Activated T-cell treated with anti-CD3 and anti-CD28 coated beads, Interleukin-2, amount 50 U/mL, for 72 hours (primary cell): ENCODE measurements at regions not wholly inside any gene's neighbourhood (a gene's known extent, or its start where the extent isn't known, plus 50 kb on each side); places are given as distances from the start of the nearest gene placed in this dataset.
"Not testable (repeated sequence)": the region's sequence is repeated elsewhere in the genome, so short reads cannot be mapped to it uniquely, and the experiment has no call there.

Experiments
- ATAC-seq, 2 donors: fragments of 150-1000 bp; cut with Tn5 transposase; replicated peaks in 1 of 2; 2 replicates each; pipeline ENCODE4 v1.10.0; 2021; ENCODE audit warnings: moderate library complexity in 2 of 2, mild to moderate bottlenecking in 1 of 2
- DNase-seq, 2 donors: peaks; one replicate each; pipeline ENCODE4 v3.0.0; 2021 to 2022; ENCODE audit warnings: mixed read lengths in 1 of 2
- H3K27ac Mint-ChIP-seq: one replicate; pipeline ENCODE4 v1.8.0; 2022; ENCODE audit warnings: mild to moderate bottlenecking, moderate library complexity, mixed read lengths
- H3K27me3 Mint-ChIP-seq: one replicate; pipeline ENCODE4 v1.8.0; 2022; ENCODE audit warnings: low read depth, mixed read lengths
- H3K36me3 Mint-ChIP-seq, 2 donors: one replicate each; pipeline ENCODE4 v1.8.0; 2022; ENCODE audit warnings: mixed read lengths in 2 of 2, mild to moderate bottlenecking in 1 of 2; ENCODE audit not compliant: insufficient read depth in 2 of 2
- H3K4me1 Mint-ChIP-seq: one replicate; pipeline ENCODE4 v1.8.0; 2022; ENCODE audit warnings: low read depth, mixed read lengths
- H3K4me3 Mint-ChIP-seq, 2 donors: one replicate each; pipeline ENCODE4 v1.8.0; 2022; ENCODE audit warnings: mild to moderate bottlenecking in 2 of 2, mixed read lengths in 2 of 2, moderate library complexity in 2 of 2
- H3K9me3 Mint-ChIP-seq, 2 donors: one replicate each; pipeline ENCODE4 v1.8.0; 2022; ENCODE audit warnings: mixed read lengths in 2 of 2

DNA sequence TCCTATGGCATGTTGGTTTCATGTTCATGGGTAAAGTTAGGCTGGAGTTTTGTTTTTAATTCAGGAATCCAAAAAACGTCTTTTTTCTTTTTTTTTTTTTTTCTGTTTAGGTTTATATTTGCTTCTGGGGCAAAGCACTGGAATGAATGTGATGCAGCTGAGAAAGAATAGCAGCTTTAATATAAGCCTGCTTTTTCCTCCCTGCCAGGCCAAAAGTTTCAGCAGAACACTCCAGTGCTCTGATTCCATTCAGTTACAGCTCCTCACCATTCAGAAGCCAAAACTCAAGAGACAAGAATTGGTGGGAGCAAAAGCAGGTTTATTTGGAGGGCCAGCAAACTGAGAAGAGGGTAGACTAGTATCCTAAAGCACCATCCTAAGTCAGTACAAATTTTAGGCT lies 102.7 kb upstream of the PELI1 start:
- Mint-ChIP-seq H3K9me3 (peaks cover 0 to 2% of the 10 kb centered on the region in 2 donors), H3K27ac (no peak overlapping the region), H3K36me3 (no peaks in the 10 kb centered on the region), H3K4me1 (no peaks in the 10 kb centered on the region), H3K27me3 (peaks cover 6% of the 10 kb centered on the region), H3K4me3 (no peak overlapping the region)
- no peak for ATAC-seq
- no peak for DNase-seq

DNA sequence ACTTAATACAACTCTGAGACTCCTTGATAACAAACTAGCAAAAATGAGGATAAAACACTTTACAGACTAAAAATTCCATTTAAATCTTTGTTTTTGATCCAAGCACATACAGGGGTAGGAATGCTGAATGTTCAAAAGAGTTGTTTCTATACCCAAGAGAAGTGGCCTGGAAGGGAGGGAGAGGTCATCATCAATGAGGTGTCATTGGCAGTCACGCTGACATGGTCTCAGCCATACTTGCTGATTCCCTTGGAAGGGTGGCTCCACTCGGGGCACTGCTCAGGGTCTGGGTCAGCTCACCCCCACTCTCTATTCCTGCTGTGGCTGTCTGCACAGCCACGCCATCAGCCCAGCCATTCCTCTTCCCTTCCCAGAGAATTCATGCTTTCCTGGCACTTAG lies 105.2 kb upstream of the PELI1 start:
- no peak overlapping the region for H3K4me3 Mint-ChIP-seq

DNA sequence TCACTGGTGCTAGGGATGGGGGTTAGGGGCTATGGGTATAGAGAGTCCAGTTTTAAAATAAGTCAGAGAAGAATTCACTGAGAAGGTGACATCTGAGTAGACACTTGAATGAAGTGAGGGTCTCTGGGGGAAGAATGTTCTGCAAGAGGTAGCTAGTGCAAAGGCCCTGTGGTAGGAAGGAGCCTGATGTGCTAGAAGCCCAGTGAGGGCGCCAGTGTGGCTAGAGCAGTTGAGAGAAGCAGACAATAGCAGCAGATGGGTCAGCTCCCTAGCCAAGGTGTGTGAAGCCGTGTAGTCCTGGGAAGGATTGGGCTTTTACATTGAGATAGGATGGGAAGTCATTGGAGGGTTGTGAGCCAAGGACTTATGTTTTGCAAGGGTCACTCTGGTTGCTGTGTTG lies 105.8 kb upstream of the PELI1 start:
- Mint-ChIP-seq H3K27me3 (no peaks in the 10 kb centered on the region), H3K9me3 (peaks cover 0 to 2% of the 10 kb centered on the region in 2 donors), H3K4me1 (no peaks in the 10 kb centered on the region), H3K36me3 (no peaks in the 10 kb centered on the region), H3K4me3 (no peak overlapping the region), H3K27ac (no peak overlapping the region)
- DNase-seq (no peak), ATAC-seq (no peak)

More for the DNA sequence above, 105.2 kb upstream of the PELI1 start:
- no peak for DNase-seq
- no peak for ATAC-seq
- Mint-ChIP-seq H3K27ac (no peak overlapping the region), H3K4me1 (no peaks in the 10 kb centered on the region), H3K27me3 (no peaks in the 10 kb centered on the region), H3K36me3 (no peaks in the 10 kb centered on the region), H3K9me3 (peaks cover 0 to 2% of the 10 kb centered on the region in 2 donors)

DNA sequence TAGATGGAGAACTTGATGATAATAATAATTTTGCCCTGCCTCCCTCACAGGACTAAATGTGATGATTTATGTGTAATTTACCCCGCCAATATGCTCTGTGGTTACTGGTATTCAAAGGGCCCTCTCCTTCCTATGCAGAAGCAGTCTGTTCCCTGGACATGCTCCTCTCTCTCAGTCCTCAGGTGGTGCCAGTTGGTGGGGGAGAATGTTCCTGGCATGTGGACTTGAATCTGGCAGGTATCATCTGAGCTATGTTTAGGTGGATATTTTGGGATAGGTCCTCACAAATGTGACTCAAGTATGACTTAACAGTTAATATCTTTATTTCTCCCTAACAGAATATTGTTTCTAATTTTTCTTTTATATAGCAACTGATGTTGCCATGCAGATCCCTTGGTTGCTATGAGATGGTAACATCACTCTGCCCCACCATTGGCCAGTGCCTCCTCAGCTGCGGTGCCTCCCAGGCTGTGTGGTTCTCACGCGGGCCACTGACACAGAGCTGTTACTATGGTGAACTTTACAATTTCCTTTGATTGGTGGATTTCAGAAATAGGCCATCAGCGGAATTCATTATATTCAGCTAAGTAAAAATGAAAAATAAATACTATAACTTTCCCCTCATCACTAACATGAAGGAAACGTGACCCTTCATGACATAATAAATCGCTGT lies 106.7 kb upstream of the PELI1 start:
- no peak overlapping the region for H3K4me3 Mint-ChIP-seq
- H3K27me3 Mint-ChIP-seq: no peaks in the 10 kb centered on the region
- peaks cover 0 to 2% of the 10 kb centered on the region in 2 donors for H3K9me3 Mint-ChIP-seq
- H3K4me1 Mint-ChIP-seq: no peaks in the 10 kb centered on the region
- ATAC-seq (no peak), DNase-seq (no peak)
- H3K36me3 Mint-ChIP-seq: no peaks in the 10 kb centered on the region
- H3K27ac Mint-ChIP-seq: no peak overlapping the region

DNA sequence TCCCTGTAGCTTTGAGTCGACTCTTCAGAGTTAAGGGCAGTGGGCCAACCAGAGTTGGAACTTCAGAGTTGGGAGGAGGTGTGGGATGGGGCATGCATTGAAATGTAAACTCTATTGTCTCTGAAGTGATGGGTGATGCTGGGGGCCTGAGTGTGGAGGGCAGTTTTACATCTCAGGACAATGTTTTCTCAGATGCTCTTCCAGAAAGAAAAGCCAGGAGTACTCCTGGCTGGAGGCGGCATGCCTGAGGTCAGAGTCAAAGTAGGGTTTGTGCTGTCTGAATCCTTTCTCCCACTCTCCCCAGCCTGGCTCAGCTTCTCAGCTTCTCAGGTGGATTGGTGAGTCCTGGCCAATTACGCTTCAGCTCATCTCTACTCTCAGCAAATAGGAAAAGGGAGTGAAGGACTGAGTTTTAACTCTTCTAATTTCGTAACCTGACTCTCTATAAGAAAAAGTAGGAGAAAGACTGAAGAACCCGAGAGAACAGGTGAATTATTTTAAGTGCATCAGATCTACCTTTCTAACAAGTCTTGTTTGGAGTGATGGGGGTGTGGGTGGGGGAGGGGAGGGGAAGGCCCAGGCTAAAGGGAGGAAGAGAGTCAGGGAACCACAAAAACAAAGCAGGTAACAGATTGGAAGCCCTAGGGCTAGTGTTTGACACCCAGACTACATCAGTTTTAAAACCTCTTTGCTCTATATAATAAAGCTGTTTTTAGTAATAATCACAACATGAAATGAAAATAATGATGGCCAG lies 107.5 kb upstream of the PELI1 start:
- DNase-seq (no peak), ATAC-seq (no peak)
- no peak overlapping the region for H3K27ac Mint-ChIP-seq
- no peaks in the 10 kb centered on the region for H3K4me1 Mint-ChIP-seq
- peaks cover 0 to 2% of the 10 kb centered on the region in 2 donors for H3K9me3 Mint-ChIP-seq
- no peak overlapping the region for H3K4me3 Mint-ChIP-seq
- no peaks in the 10 kb centered on the region for H3K36me3 Mint-ChIP-seq
- H3K27me3 Mint-ChIP-seq: no peaks in the 10 kb centered on the region

DNA sequence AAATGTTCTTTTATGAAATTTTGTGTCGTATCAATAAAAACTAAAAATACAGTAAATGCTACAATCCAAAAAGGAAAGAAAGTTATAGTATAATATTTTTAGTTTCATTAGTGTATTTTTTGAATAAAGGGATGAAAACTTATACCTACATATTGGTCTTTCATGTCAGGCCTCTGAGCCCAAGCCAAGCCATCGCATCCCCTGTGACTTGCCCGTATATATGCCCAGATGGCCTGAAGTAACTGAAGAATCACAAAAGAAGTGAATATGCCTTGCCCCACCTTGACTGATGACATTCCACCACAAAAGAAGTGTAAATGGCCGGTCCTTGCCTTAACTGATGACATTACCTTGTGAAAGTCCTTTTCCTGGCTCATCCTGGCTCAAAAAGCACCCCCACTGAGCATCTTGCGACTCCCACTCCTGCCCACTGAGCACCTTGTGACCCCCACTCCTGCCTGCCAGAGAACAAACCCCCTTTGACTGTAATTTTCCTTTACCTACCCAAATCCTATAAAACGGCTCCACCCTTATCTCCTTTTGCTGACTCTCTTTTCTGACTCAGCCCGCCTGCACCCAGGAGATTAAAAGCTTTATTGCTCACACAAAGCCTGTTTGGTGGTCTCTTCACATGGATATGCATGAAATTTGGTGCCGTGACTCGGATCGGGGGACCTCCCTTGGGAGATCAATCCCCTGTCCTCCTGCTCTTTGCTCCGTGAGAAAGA lies 108.2 kb upstream of the PELI1 start:
- not testable (repeated sequence) for H3K4me1 Mint-ChIP-seq, H3K27me3 Mint-ChIP-seq, DNase-seq, H3K27ac Mint-ChIP-seq, H3K36me3 Mint-ChIP-seq, H3K4me3 Mint-ChIP-seq, ATAC-seq, H3K9me3 Mint-ChIP-seq

DNA sequence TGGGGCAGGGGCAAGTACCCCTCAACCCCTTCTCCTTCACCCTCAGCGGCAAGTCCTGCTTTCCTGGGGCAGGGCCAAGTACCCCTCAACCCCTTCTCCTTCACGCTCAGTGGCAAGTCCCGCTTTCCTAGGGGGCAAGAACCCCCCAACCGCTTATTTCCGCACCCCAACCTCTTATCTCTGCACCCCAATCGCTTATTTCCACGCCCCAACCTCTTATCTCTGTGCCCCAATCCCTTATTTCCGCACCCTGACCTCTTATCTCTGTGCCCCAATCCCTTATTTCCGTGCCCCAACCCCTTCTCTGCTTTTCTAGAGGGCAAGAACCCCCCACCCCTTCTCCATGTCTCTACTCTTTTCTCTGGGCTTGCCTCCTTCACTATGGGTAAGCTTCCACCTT lies 109.2 kb upstream of the PELI1 start:
- not testable (repeated sequence) for ATAC-seq, H3K36me3 Mint-ChIP-seq, H3K27ac Mint-ChIP-seq, H3K4me1 Mint-ChIP-seq, H3K27me3 Mint-ChIP-seq, H3K9me3 Mint-ChIP-seq, DNase-seq, H3K4me3 Mint-ChIP-seq

DNA sequence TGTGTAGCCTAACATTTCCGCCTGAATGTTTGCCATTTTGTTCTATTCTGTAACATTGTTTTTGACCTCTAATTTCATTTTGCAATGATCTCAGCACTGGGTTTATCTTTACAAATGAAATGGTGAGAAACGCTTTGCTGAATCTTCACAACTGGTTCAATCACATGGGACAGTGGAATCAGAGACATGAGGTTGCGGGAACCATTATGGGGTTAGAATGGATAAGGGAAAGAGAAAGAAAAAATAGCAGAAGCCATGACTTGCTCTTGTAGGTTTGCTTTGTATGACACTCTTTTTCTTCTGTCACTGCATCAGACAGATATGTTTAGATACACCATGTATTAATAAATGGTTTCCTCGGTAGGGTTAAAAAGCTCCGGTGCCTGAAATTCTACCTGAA lies 114.3 kb upstream of the PELI1 start:
- Mint-ChIP-seq H3K9me3 (no peaks in the 10 kb centered on the region), H3K27ac (no peak overlapping the region), H3K36me3 (no peaks in the 10 kb centered on the region), H3K4me1 (peaks cover 9% of the 10 kb centered on the region), H3K4me3 (no peak overlapping the region), H3K27me3 (no peaks in the 10 kb centered on the region)
- ATAC-seq: no peak
- DNase-seq: no peak

DNA sequence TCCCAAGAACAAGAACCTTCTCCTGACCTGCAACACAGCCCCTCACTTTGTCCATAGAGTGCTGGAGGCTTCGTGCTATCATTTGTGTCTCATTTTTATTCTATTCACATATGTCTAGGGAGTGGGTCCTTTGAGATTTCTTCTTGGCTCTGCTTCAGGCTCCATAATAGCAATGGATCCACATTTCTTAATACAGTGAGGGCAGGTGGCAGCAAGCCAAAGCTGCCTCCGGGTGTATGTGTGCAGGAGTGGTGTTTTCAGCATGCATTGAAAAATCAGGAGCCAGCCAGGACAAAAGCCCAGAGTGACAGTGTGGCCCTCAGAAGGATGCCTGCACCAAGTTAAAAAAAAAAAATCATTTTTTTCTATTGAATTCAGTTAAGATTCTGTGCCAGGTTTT lies 115.1 kb upstream of the PELI1 start:
- no peaks in the 10 kb centered on the region for H3K36me3 Mint-ChIP-seq
- ATAC-seq (no peak), DNase-seq (no peak)
- H3K27ac Mint-ChIP-seq: no peak overlapping the region
- no peaks in the 10 kb centered on the region for H3K27me3 Mint-ChIP-seq
- H3K4me1 Mint-ChIP-seq: peaks cover 9% of the 10 kb centered on the region
- no peak overlapping the region for H3K4me3 Mint-ChIP-seq
- H3K9me3 Mint-ChIP-seq: no peaks in the 10 kb centered on the region

DNA sequence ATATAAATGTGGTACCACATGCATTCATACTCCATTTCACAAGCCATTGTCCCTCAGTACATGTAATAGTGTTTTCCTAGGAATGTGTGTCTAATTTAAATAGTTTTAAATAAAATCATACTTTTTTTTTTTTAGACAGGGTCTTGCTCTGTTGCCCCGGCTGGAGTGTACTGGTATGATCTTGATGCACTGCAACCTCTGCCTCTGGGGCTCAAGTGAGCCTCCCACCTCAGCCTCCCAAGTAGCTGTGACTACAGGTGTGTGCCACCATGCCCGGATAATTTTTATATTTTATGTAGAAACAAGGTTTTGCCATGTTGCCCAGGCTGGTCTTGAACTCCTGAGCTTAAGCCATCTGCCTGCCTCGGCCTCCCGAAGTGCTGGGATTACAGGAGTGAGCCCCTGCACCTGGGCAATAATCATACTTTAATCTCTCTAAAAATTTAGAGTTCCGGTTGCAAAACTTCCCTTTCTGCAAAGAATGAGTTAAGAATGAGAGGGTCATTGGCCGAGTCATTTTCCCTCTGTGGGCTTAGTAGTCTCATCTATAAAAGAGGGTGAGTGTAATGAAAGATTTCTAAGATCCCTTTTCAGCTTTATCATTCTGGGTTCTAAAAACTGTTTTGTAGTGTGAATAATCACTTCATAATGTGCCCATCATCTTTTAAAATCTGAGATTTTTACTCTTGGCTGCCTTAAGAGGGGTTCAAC lies 116.0 kb upstream of the PELI1 start:
- Mint-ChIP-seq H3K4me3 (peak overlapping the region; percentile 75 to 82), H3K27ac (peak overlapping the region; percentile 94), H3K27me3 (peaks cover 5% of the 10 kb centered on the region), H3K4me1 (peaks cover 9% of the 10 kb centered on the region), H3K9me3 (no peaks in the 10 kb centered on the region), H3K36me3 (no peaks in the 10 kb centered on the region)
- ATAC-seq: no peak
- DNase-seq: no peak

DNA sequence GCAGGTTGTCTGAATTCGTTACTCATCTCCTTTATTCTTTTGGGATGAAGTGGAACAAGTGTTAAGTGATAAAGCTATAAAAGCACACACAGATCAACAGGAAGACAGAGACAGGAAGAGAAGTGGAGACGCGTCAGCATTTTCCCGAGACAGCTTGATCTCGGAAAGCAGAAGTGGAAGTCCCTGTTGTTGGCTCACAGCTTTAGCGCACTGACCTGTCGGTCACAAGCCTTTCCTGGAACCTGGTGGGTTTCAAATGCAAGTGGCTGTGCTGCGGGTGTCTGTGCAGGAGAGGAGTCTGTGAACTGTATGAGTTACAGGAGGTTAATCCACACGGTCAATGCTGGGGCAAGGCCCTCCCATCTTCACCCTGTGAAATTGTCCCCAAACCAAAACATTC lies 116.6 kb upstream of the PELI1 start:
- Mint-ChIP-seq H3K4me1 (peaks cover 9% of the 10 kb centered on the region), H3K36me3 (no peaks in the 10 kb centered on the region), H3K27ac (peak overlapping the region; percentile 94), H3K4me3 (peak overlapping the region; percentile 75 to 82), H3K27me3 (peaks cover 5% of the 10 kb centered on the region), H3K9me3 (no peaks in the 10 kb centered on the region)
- DNase-seq (peak; percentile 8 to 9), ATAC-seq (peak; percentile 41 to 55)

DNA sequence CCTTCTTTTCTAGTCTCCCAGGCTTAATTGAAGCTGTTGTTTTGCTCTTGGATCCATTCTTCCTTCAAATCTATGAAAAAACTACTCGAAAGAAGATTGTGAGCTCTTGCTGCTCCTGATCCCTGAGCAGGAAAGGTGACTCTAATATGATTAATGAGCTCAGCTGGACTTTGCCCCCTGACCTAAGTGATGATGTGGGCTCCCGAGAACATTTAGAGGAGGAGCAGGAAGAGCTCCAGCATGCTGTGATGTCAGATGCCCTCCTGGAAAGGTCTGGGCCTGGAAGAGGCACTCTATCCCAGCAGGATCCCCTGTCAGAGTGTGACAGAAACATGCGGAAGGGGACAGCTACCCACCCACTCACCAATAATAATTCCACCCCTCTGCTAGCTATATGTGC lies 117.9 kb upstream of the PELI1 start:
- Mint-ChIP-seq H3K27ac (no peak overlapping the region), H3K36me3 (no peaks in the 10 kb centered on the region), H3K4me1 (peaks cover 9% of the 10 kb centered on the region), H3K27me3 (peaks cover 5% of the 10 kb centered on the region), H3K4me3 (no peak overlapping the region), H3K9me3 (no peaks in the 10 kb centered on the region)
- ATAC-seq: no peak
- DNase-seq: no peak

DNA sequence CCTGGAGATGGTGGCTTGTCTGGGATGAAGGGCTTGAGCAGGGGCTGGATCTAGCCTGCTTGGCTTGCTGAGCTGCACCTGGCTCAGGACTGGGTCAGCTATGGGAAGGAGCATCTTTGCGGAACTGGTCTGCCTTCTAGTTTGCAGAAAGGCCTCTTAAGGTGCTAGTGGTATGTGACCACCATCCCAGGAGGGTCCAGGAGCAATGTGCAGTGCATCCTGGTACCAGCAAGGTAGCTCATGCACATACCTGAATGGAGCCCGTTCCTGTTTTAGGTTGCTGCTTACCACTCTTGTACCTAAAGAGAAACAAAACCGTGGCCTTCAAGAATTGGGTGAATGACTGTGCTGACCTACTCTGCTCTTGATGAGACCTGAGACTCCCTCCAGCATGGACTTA lies 118.6 kb upstream of the PELI1 start:
- ATAC-seq (no peak), DNase-seq (no peak)
- H3K4me1 Mint-ChIP-seq: peaks cover 9% of the 10 kb centered on the region
- H3K27me3 Mint-ChIP-seq: peaks cover 5% of the 10 kb centered on the region
- H3K9me3 Mint-ChIP-seq: no peaks in the 10 kb centered on the region
- H3K36me3 Mint-ChIP-seq: no peaks in the 10 kb centered on the region
- H3K27ac Mint-ChIP-seq: no peak overlapping the region
- no peak overlapping the region for H3K4me3 Mint-ChIP-seq
